Activated naive CD4-positive, alpha-beta T cell treated with anti-CD3 and anti-CD28 coated beads, Interleukin-2, amount 50 U/mL, for 24 hours (primary cell): ENCODE measurements at regions not wholly inside any gene's neighbourhood (a gene's known extent, or its start where the extent isn't known, plus 50 kb on each side); places are given as distances from the start of the nearest gene placed in this dataset.
"Not testable (repeated sequence)": the region's sequence is repeated elsewhere in the genome, so short reads cannot be mapped to it uniquely, and the experiment has no call there.

Experiments used
- H3K27ac Mint-ChIP-seq: one replicate; pipeline ENCODE4 v1.8.0; 2021; ENCODE audit warnings: mild to moderate bottlenecking, mixed read lengths
- H3K27me3 Mint-ChIP-seq: one replicate; pipeline ENCODE4 v1.8.0; 2021; ENCODE audit warnings: mixed read lengths
- H3K36me3 Mint-ChIP-seq: one replicate; pipeline ENCODE4 v1.8.0; 2021; ENCODE audit warnings: mixed read lengths
- H3K4me1 Mint-ChIP-seq: one replicate; pipeline ENCODE4 v1.8.0; 2021; ENCODE audit warnings: mixed read lengths
- H3K4me3 Mint-ChIP-seq: one replicate; pipeline ENCODE4 v1.8.0; 2021; ENCODE audit warnings: mild to moderate bottlenecking, mixed read lengths
- H3K9me3 Mint-ChIP-seq: one replicate; pipeline ENCODE4 v1.8.0; 2021; ENCODE audit warnings: mixed read lengths

GRCh38 chr20:53794529-53795115, 201.0 kb upstream of the ZNF217 start:
- peaks cover 8% of the 10 kb centered on the region for H3K4me1 Mint-ChIP-seq
- H3K36me3 Mint-ChIP-seq, result no peaks in the 10 kb centered on the region
- no peaks in the 10 kb centered on the region for H3K27me3 Mint-ChIP-seq
- H3K9me3 Mint-ChIP-seq, result no peaks in the 10 kb centered on the region
- H3K27ac Mint-ChIP-seq, result peak overlapping the region; percentile 65
- no peak overlapping the region for H3K4me3 Mint-ChIP-seq

GRCh38 chr20:53793783-53794383, 200.2 kb upstream of the ZNF217 start:
- Mint-ChIP-seq H3K4me1 (peaks cover 13% of the 10 kb centered on the region), H3K27ac (no peak overlapping the region), H3K27me3 (no peaks in the 10 kb centered on the region), H3K36me3 (no peaks in the 10 kb centered on the region), H3K4me3 (no peak overlapping the region), H3K9me3 (no peaks in the 10 kb centered on the region)

GRCh38 chr20:53792946-53793536, 199.4 kb upstream of the ZNF217 start:
- H3K4me1 Mint-ChIP-seq, result peaks cover 13% of the 10 kb centered on the region
- no peak overlapping the region for H3K4me3 Mint-ChIP-seq
- no peaks in the 10 kb centered on the region for H3K36me3 Mint-ChIP-seq
- no peaks in the 10 kb centered on the region for H3K9me3 Mint-ChIP-seq
- H3K27ac Mint-ChIP-seq, result peak overlapping the region; percentile 57
- no peaks in the 10 kb centered on the region for H3K27me3 Mint-ChIP-seq

GRCh38 chr20:53789989-53790675, 196.5 kb upstream of the ZNF217 start:
- H3K36me3 Mint-ChIP-seq, result no peaks in the 10 kb centered on the region
- peaks cover 25% of the 10 kb centered on the region for H3K4me1 Mint-ChIP-seq

DNA sequence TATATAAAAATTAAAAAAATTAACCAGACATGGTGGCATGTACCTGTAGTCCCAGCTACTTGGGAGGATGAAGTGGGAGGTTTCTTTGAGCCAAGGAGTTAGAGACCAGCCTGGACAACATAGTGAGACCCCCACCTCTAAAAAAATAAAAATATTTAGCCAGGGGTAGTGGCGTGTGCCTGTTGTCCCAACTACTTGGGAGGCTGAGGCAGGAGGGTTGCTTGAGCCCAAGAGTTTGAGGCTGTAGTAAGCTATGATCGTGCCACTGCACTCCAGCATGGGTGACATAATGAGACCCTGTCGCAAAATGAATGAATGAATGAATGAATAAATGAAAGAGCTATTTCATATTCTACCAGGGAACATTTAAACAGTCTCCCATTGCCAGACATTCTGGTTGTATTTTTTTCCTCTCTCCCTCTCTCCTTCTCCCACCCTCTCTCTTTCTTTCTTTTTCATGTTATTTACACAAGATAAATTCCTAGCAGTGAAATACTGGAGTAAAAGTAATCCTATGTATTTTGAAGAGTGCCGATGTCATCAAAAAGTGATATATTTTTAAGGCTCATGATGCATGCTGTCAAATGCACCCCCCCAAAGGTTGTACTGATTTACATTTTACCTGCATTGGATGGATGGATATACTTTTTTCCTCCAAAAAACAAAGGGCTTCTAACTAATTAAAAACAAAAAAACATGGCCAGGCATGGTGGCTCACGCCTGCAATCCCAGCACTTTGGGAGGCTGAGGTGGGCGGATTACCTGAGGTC, 194.8 kb upstream of the ZNF217 start:
- H3K4me3 Mint-ChIP-seq, result no peak overlapping the region
- H3K27ac Mint-ChIP-seq, result no peak overlapping the region
- H3K27me3 Mint-ChIP-seq, result no peaks in the 10 kb centered on the region

More at GRCh38 chr20:53789989-53790675, 196.5 kb upstream of the ZNF217 start:
- Mint-ChIP-seq H3K9me3 (no peaks in the 10 kb centered on the region), H3K27ac (peak overlapping the region; percentile 48), H3K4me3 (no peak overlapping the region), H3K27me3 (no peaks in the 10 kb centered on the region)

DNA sequence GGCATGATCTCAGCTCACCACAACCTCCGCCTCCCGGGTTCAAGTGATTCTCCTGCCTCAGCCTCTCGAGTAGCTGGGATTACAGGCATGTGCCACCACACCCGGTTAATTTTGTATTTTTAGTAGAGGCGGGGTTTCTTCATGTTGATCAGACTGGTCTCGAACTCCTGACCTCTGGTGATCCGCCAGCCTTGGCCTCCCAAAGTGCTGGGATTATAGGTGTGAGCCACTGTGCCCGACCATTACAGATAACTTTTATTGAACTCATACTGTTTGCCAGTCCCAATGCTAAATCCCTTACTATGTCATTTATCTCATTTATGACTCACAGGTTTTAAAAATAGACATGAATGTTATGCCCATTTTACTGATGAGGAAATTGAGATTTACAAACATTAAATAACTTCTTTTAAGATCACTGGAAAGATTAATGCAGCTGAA, 193.9 kb upstream of the ZNF217 start:
- peaks cover 25% of the 10 kb centered on the region for H3K4me1 Mint-ChIP-seq
- H3K27ac Mint-ChIP-seq, H3K4me3 Mint-ChIP-seq: not testable (repeated sequence)

More for the DNA sequence above, 194.8 kb upstream of the ZNF217 start:
- H3K36me3 Mint-ChIP-seq, result no peaks in the 10 kb centered on the region
- H3K9me3 Mint-ChIP-seq, result no peaks in the 10 kb centered on the region
- H3K4me1 Mint-ChIP-seq, result peaks cover 25% of the 10 kb centered on the region

GRCh38 chr20:53786445-53787267, 193.0 kb upstream of the ZNF217 start:
- H3K36me3 Mint-ChIP-seq, result no peaks in the 10 kb centered on the region
- no peak overlapping the region for H3K27ac Mint-ChIP-seq
- H3K9me3 Mint-ChIP-seq, result no peaks in the 10 kb centered on the region
- peaks cover 25% of the 10 kb centered on the region for H3K4me1 Mint-ChIP-seq
- no peaks in the 10 kb centered on the region for H3K27me3 Mint-ChIP-seq
- H3K4me3 Mint-ChIP-seq, result no peak overlapping the region

More for the DNA sequence above, 193.9 kb upstream of the ZNF217 start:
- not testable (repeated sequence) for H3K27me3 Mint-ChIP-seq, H3K9me3 Mint-ChIP-seq, H3K36me3 Mint-ChIP-seq

DNA sequence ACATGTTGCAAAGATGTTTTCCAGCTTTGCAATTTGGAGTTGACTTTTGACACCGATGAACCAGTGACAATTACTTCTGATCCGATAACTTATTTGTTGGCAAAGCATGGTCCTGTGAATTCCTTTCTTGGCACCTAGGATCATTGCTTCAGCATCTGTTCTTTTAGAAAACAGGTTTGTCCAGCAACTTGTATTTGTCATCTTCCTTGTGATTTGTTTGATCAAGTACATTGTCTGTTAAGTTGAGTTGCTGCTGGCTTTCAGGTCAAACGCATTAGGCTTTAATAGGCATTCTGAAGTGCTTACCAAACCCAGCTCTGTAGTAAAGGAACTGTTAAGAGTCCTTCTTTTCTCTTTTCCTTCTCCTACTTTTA, 192.4 kb upstream of the ZNF217 start:
- Mint-ChIP-seq H3K4me3 (no peak overlapping the region), H3K4me1 (peaks cover 25% of the 10 kb centered on the region), H3K9me3 (no peaks in the 10 kb centered on the region), H3K27ac (no peak overlapping the region), H3K36me3 (no peaks in the 10 kb centered on the region), H3K27me3 (no peaks in the 10 kb centered on the region)

GRCh38 chr20:53785320-53785719, 191.7 kb upstream of the ZNF217 start:
- Mint-ChIP-seq H3K27ac (no peak overlapping the region), H3K27me3 (no peaks in the 10 kb centered on the region), H3K36me3 (no peaks in the 10 kb centered on the region), H3K9me3 (no peaks in the 10 kb centered on the region), H3K4me1 (peaks cover 23% of the 10 kb centered on the region), H3K4me3 (no peak overlapping the region)

GRCh38 chr20:53783768-53784167, 190.1 kb upstream of the ZNF217 start:
- Mint-ChIP-seq H3K9me3 (no peaks in the 10 kb centered on the region), H3K4me1 (peaks cover 12% of the 10 kb centered on the region), H3K27ac (no peak overlapping the region), H3K27me3 (no peaks in the 10 kb centered on the region), H3K4me3 (no peak overlapping the region), H3K36me3 (no peaks in the 10 kb centered on the region)

- Mint-ChIP-seq H3K4me1 (peaks cover 12% of the 10 kb centered on the region), H3K27ac (no peak overlapping the region), H3K4me3 (no peak overlapping the region), H3K36me3 (no peaks in the 10 kb centered on the region), H3K9me3 (no peaks in the 10 kb centered on the region), H3K27me3 (no peaks in the 10 kb centered on the region)
Measured at GRCh38 chr20:53782612-53783246, 189.1 kb upstream of the ZNF217 start.

DNA sequence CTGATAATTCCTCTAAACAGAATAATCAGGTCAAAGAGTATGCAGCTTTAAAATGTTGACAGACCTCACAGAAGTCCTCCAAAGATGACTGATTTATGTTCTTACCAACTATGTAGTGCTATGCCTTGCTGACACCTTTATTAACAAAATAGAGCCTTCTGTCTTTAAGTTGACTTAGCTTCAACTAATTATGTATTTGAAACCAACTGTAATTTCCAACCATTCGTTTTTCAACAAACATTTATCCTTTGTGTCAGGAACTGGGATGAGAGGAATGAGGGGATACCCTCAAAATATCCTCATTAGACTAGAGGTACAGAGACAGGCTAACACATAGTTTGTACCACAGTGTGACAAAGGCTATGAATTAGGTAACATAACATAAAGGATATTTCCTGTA, 186.2 kb upstream of the ZNF217 start:
- Mint-ChIP-seq H3K27me3 (no peaks in the 10 kb centered on the region), H3K4me3 (no peak overlapping the region)

DNA sequence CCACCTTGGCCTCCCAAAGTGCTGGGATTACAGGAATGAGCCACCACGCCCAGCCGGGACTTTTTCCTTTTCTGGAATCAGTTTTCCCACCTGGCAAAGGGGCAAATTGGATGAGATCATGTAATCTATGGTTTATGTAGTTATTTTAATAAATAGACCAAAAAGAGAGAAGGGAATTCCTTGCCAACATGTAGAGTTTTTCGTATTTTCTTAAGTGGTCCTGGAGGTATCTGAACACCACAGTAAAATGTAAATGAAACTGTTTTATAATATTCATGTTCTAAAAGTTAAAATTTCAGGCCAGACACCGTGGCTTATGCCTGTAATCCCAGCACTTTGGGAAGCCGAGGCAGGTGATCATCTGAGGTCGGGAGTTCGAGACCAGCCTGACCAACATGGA, 185.1 kb upstream of the ZNF217 start:
- H3K4me3 Mint-ChIP-seq, result no peak overlapping the region
- peaks cover 9% of the 10 kb centered on the region for H3K4me1 Mint-ChIP-seq
- H3K27ac Mint-ChIP-seq, result no peak overlapping the region
- no peaks in the 10 kb centered on the region for H3K9me3 Mint-ChIP-seq
- no peaks in the 10 kb centered on the region for H3K27me3 Mint-ChIP-seq
- no peaks in the 10 kb centered on the region for H3K36me3 Mint-ChIP-seq

More for the DNA sequence above, 186.2 kb upstream of the ZNF217 start:
- no peaks in the 10 kb centered on the region for H3K36me3 Mint-ChIP-seq
- H3K9me3 Mint-ChIP-seq, result no peaks in the 10 kb centered on the region
- H3K27ac Mint-ChIP-seq, result no peak overlapping the region
- peaks cover 3% of the 10 kb centered on the region for H3K4me1 Mint-ChIP-seq

DNA sequence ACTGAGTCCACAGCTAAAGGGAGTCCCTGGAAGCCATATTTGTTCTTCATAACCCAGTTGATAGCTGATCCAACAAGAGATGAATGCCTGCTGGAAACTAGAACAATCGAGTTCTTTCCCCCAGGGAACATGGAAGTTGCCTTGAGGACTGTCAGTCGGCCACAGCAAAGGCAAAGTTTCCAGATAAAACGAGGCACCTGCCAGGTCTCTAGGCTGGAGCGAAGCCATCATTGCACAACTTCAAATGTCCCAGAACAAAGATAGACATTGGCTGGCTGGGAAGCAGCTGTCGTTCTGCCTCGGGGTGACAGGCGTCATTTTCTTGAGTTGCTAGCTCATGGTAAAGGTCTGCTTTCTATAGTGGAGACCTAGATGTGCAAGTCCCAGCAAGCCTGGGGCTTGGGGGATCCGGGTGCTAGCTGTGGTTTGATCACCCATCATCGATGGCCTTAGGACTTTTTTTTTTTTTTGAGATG, 184.4 kb upstream of the ZNF217 start:
- Mint-ChIP-seq H3K36me3 (no peaks in the 10 kb centered on the region), H3K4me1 (peaks cover 10% of the 10 kb centered on the region), H3K4me3 (no peak overlapping the region), H3K9me3 (no peaks in the 10 kb centered on the region), H3K27me3 (no peaks in the 10 kb centered on the region), H3K27ac (no peak overlapping the region)
